Upper lobe of left lung (tissue), 4 donors: ENCODE measurements at regions not wholly inside any gene's neighbourhood (a gene's known extent, or its start where the extent isn't known, plus 50 kb on each side); places are given as distances from the start of the nearest gene placed in this dataset.
A peak's percentile ranks its signal among the peaks of the same experiment; 100 is the strongest.

Experiments used
- CTCF ChIP-seq, 6 experiments: fragments of 450-650 bp in 4 of 6; fragments of 200-600 bp in 2 of 6; sonication (generic) in 2 of 6; IDR thresholded peaks; one replicate each; pipeline ENCODE4 v1.5.1; 2016 to 2019; ENCODE audit warnings: antibody characterized with exemption in 6 of 6
- EP300 ChIP-seq, 4 donors: sonication (generic); formaldehyde crosslinking; IDR thresholded peaks; one replicate each; pipeline ENCODE4 v1.5.1; 2017; ENCODE audit warnings: antibody characterized with exemption in 4 of 4, control low read depth in 2 of 4
- POLR2A ChIP-seq, 4 donors: fragments of 450-650 bp; IDR thresholded peaks; one replicate each; pipeline ENCODE4 v1.5.1; 2016 to 2017; ENCODE audit warnings: antibody characterized with exemption in 4 of 4, mild to moderate bottlenecking in 2 of 4
- POLR2AphosphoS5 ChIP-seq, 2 donors: sonication (generic); formaldehyde crosslinking; IDR thresholded peaks; one replicate each; pipeline ENCODE4 v1.5.1; 2017; ENCODE audit warnings: antibody characterized with exemption in 2 of 2

- TF ChIP-seq POLR2AphosphoS5 (IDR thresholded peaks at IDR 0.05): no peak
- TF ChIP-seq CTCF (IDR thresholded peaks at IDR 0.05): peak in 2 of 6 experiments; percentile 14 to 15
- TF ChIP-seq EP300 (IDR thresholded peaks at IDR 0.05): no peak
- TF ChIP-seq POLR2A (IDR thresholded peaks at IDR 0.05): no peak
Observed at GRCh38 chr7:106367018-106367420, 82.2 kb upstream of the NAMPT start.
